ENCODE measurements at regions not wholly inside any gene's neighbourhood (a gene's known extent, or its start where the extent isn't known, plus 50 kb on each side); places are given as distances from the start of the nearest gene placed in this dataset.

GRCh38 chr14:22502007-22502406, 87.0 kb downstream of the DAD1 start:
- Histone ChIP-seq H3K4me1 (ENCODE audit: control insufficient read depth, insufficient read depth, low read length) (no peaks in the 10 kb centered on the region), H3K27ac (ENCODE audit: low read length) (no peak overlapping the region), H3K27me3 (ENCODE audit: control insufficient read depth, insufficient read depth, low read length) (peaks cover 3% of the 10 kb centered on the region), H3K9me3 (ENCODE audit: control insufficient read depth, insufficient read depth, low read depth, low read length) (no peaks in the 10 kb centered on the region), H3K4me3 (ENCODE audit: low read depth in 2 of 2, low read length in 2 of 2) (no peak overlapping the region), H3K36me3 (ENCODE audit: control insufficient read depth, insufficient read depth, low read length) (no peaks in the 10 kb centered on the region)
- POLR2A ChIA-PET = no interaction called here
- TF ChIP-seq, protein P1, sequence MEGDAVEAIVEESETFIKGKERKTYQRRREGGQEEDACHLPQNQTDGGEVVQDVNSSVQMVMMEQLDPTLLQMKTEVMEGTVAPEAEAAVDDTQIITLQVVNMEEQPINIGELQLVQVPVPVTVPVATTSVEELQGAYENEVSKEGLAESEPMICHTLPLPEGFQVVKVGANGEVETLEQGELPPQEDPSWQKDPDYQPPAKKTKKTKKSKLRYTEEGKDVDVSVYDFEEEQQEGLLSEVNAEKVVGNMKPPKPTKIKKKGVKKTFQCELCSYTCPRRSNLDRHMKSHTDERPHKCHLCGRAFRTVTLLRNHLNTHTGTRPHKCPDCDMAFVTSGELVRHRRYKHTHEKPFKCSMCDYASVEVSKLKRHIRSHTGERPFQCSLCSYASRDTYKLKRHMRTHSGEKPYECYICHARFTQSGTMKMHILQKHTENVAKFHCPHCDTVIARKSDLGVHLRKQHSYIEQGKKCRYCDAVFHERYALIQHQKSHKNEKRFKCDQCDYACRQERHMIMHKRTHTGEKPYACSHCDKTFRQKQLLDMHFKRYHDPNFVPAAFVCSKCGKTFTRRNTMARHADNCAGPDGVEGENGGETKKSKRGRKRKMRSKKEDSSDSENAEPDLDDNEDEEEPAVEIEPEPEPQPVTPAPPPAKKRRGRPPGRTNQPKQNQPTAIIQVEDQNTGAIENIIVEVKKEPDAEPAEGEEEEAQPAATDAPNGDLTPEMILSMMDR (IDR thresholded peaks at IDR 0.05) = no peak
- no peak for TF ChIP-seq POLR2AphosphoS5 (IDR thresholded peaks at IDR 0.05; ENCODE audit: low read depth, low read length)
- no peak for TF ChIP-seq TCF7L2 (IDR thresholded peaks at IDR 0.05; ENCODE audit: low read depth, low read length)
- no peak for TF ChIP-seq REST (IDR thresholded peaks at IDR 0.05; ENCODE audit: insufficient read depth in 1 of 2, low read depth in 2 of 2, low read length in 1 of 2)
- TF ChIP-seq SIN3A (IDR thresholded peaks at IDR 0.05; ENCODE audit: borderline replicate concordance, insufficient read depth, low read depth, low read length) = no peak
- ATAC-seq (no peak), DNase-seq (ENCODE audit: low read depth, low spot score) (no peak)
- in situ Hi-C loops (cut with HindIII; ENCODE audit: low pct_unique_long_range_greater_than_20kb, low sequenced_read_pairs) = no loop called here
- CTCF ChIA-PET = no interaction called here
- no TSS peak for BruUV-seq (replicated peaks)
- intact Hi-C loops (cut with micrococcal nuclease; ENCODE audit: unreplicated experiment) = no loop called here

- H3K36me3 ChIP-seq (ENCODE audit: control insufficient read depth, insufficient read depth, low read length) = no peaks in the 10 kb centered on the region
- no peaks in the 10 kb centered on the region for H3K4me1 ChIP-seq (ENCODE audit: control insufficient read depth, insufficient read depth, low read length)
- H3K4me3 ChIP-seq (ENCODE audit: low read depth in 2 of 2, low read length in 2 of 2) = no peak overlapping the region
- H3K27ac ChIP-seq (ENCODE audit: low read length) = no peak overlapping the region
- TF ChIP-seq, protein P1 (IDR thresholded peaks at IDR 0.05) = no peak
- no peak for TF ChIP-seq TCF7L2 (IDR thresholded peaks at IDR 0.05; ENCODE audit: low read depth, low read length)
- no peak for TF ChIP-seq SIN3A (IDR thresholded peaks at IDR 0.05; ENCODE audit: borderline replicate concordance, insufficient read depth, low read depth, low read length)
- TF ChIP-seq REST (IDR thresholded peaks at IDR 0.05; ENCODE audit: insufficient read depth in 1 of 2, low read depth in 2 of 2, low read length in 1 of 2) = no peak
- no peak for TF ChIP-seq POLR2AphosphoS5 (IDR thresholded peaks at IDR 0.05; ENCODE audit: low read depth, low read length)
- ChIA-PET POLR2A (no interaction called here), CTCF (no interaction called here)
- no peaks in the 10 kb centered on the region for H3K9me3 ChIP-seq (ENCODE audit: control insufficient read depth, insufficient read depth, low read depth, low read length)
- no peak for DNase-seq (ENCODE audit: low read depth, low spot score)
- BruUV-seq (replicated peaks) = no TSS peak
- peaks cover 3% of the 10 kb centered on the region for H3K27me3 ChIP-seq (ENCODE audit: control insufficient read depth, insufficient read depth, low read length)
- no peak for ATAC-seq
- intact Hi-C loops (cut with micrococcal nuclease; ENCODE audit: unreplicated experiment) = no loop called here
- in situ Hi-C loops (cut with HindIII; ENCODE audit: low pct_unique_long_range_greater_than_20kb, low sequenced_read_pairs) = no loop called here
Measured at GRCh38 chr14:22500954-22501726, 87.9 kb downstream of the DAD1 start.
